A549 (cell line): ENCODE measurements at regions not wholly inside any gene's neighbourhood (a gene's known extent, or its start where the extent isn't known, plus 50 kb on each side); places are given as distances from the start of the nearest gene placed in this dataset.

Experiments
- ATAC-seq, 2 experiments: fragments of 200-7000 bp in 1 of 2; fragments of >200 bp in 1 of 2; cut with Nextera tagmentation in 1 of 2; cut with Tn5 transposase in 1 of 2; 3 replicates each; pipeline versions ENCODE4 v1.8.0 to v1.9.1; 2018 to 2020; ENCODE audit warnings: mild to moderate bottlenecking in 1 of 2, moderate library complexity in 1 of 2
- CTCF ChIA-PET: fragments of 300-600 bp; sonication (Branson Sonifier 250); formaldehyde crosslinking; extraction: SDS; loops from one replicate; lab custom pipeline; 2021; ENCODE audit warnings: antibody characterized with exemption, inconsistent platforms; lab: Yijun Ruan, JAX
- POLR2A ChIA-PET: fragments of 350-600 bp; formaldehyde crosslinking; extraction: SDS; loops from one replicate; lab custom pipeline; 2021; ENCODE audit warnings: antibody characterized with exemption, inconsistent platforms; lab: Yijun Ruan, JAX
- DNase-seq, 2 experiments: peaks; one replicate each; pipeline versions ENCODE4 v3.0.0 to v3.0.0-alpha.2; 2011 to 2016; ENCODE audit warnings: low read depth in 1 of 2, low spot score in 1 of 2
- FAIRE-seq: peaks from 2 replicates; lab custom pipeline; 2011; peaks lifted over from hg19 to GRCh38; lab: Jason Lieb, UNC
- H3K27ac ChIP-seq, 2 experiments: fragments of >200 bp; sonication (Bioruptor Twin); formaldehyde crosslinking; 3 replicates each; pipeline ENCODE4 v1.5.1; 2016 to 2017
- H3K4me1 ChIP-seq: fragments of >200 bp; sonication (Bioruptor Twin); formaldehyde crosslinking; 3 replicates; pipeline ENCODE4 v1.6.1; 2016
- H3K4me2 ChIP-seq: fragments of >200 bp; sonication (Bioruptor Twin); formaldehyde crosslinking; 3 replicates; pipeline ENCODE4 v1.6.1; 2016
- H3K4me3 ChIP-seq: fragments of >200 bp; sonication (Bioruptor Twin); formaldehyde crosslinking; 3 replicates; pipeline ENCODE4 v1.5.1; 2016
- H3K9me3 ChIP-seq: fragments of >200 bp; sonication (Bioruptor Twin); formaldehyde crosslinking; 3 replicates; pipeline ENCODE4 v1.6.1; 2016
- BCL3 ChIP-seq: fragments of >200 bp; sonication (Bioruptor Twin); formaldehyde crosslinking; IDR thresholded peaks from 3 replicates; pipeline ENCODE4 v1.6.1; 2016
- BHLHE40 ChIP-seq: IDR thresholded peaks from 2 replicates; pipeline ENCODE4 v1.6.1; 2012; ENCODE audit warnings: low read depth, low read length, inconsistent platforms
- CTCF ChIP-seq: fragments of >200 bp; sonication (Bioruptor Twin); formaldehyde crosslinking; IDR thresholded peaks from 3 replicates; pipeline ENCODE4 v1.5.1; 2016
- EHMT2 ChIP-seq: fragments of 200-600 bp; sonication (generic); IDR thresholded peaks from 2 replicates; pipeline ENCODE4 v1.6.1; 2016; ENCODE audit warnings: antibody characterized with exemption, low read depth, mild to moderate bottlenecking, moderate library complexity
- ELK1 ChIP-seq: fragments of 150-350 bp; IDR thresholded peaks from 2 replicates; pipeline ENCODE4 v1.6.1; 2014; ENCODE audit warnings: low read depth, mild to moderate bottlenecking, low read length
- FOSB ChIP-seq: fragments of 250-450 bp; sonication (Bioruptor Pico); IDR thresholded peaks from 2 replicates; pipeline ENCODE4 v1.5.0; 2020; ENCODE audit warnings: mild to moderate bottlenecking, moderate library complexity
- FOSL2 ChIP-seq, 2 experiments: fragments of 450-650 bp in 1 of 2; fragments of >200 bp in 1 of 2; sonication (Bioruptor Twin) in 1 of 2; formaldehyde crosslinking; IDR thresholded peaks; 2 replicates each; pipeline versions ENCODE4 v1.5.0 to v1.6.1; 2016 to 2020; ENCODE audit warnings: mild to moderate bottlenecking in 1 of 2, moderate library complexity in 1 of 2
- HES2 ChIP-seq: fragments of >200 bp; sonication (Bioruptor Twin); formaldehyde crosslinking; IDR thresholded peaks from 2 replicates; pipeline ENCODE4 v1.6.1; 2016
- HEYL ChIP-seq: fragments of 250-450 bp; sonication (Bioruptor Pico); IDR thresholded peaks from 2 replicates; pipeline ENCODE4 v1.8.0; 2021; ENCODE audit warnings: mild to moderate bottlenecking, moderate library complexity
- MYC ChIP-seq: IDR thresholded peaks from 2 replicates; pipeline ENCODE4 v1.6.1; 2012; ENCODE audit warnings: mild to moderate bottlenecking, inconsistent platforms, low read length, improper control_type of control experiment, borderline replicate concordance
- NFE2L2 ChIP-seq: fragments of 150-350 bp; conservative IDR thresholded peaks from 2 replicates; pipeline ENCODE4 v1.6.1; 2014; ENCODE audit warnings: low read length
- POLR2A ChIP-seq: IDR thresholded peaks from 2 replicates; pipeline ENCODE4 v1.6.1; 2012; ENCODE audit warnings: mild to moderate bottlenecking, low read length
- REST ChIP-seq: fragments of 200-600 bp; sonication (generic); IDR thresholded peaks from 2 replicates; pipeline ENCODE4 v1.6.1; 2016; ENCODE audit warnings: antibody characterized with exemption, mild to moderate bottlenecking, moderate library complexity
- RFX5 ChIP-seq: fragments of 450-650 bp; IDR thresholded peaks from 2 replicates; pipeline ENCODE4 v1.7.1; 2014; ENCODE audit warnings: antibody characterized with exemption, mild to moderate bottlenecking, moderate library complexity
- ZFP36 ChIP-seq: fragments of 450-650 bp; IDR thresholded peaks from 2 replicates; pipeline ENCODE4 v1.6.1; 2014; ENCODE audit warnings: borderline replicate concordance; ENCODE audit not compliant: partially characterized antibody
- ZNF302 ChIP-seq: fragments of 250-450 bp; sonication (Bioruptor Pico); IDR thresholded peaks from 2 replicates; pipeline ENCODE4 v1.9.0; 2021; ENCODE audit warnings: inconsistent platforms, mild to moderate bottlenecking, moderate library complexity
- WGBS: methylation state at CpG from one replicate; pipeline ENCODE4 v1.1.6; 2017; ENCODE audit errors: missing lambda C conversion rate; 5-methylcytosine and 5-hydroxymethylcytosine counted together

GRCh38 chr12:105567061-105567460 lies 236.6 kb downstream of the C12orf75 start:
- FAIRE-seq = no peak
- Histone ChIP-seq H3K9me3 (no peaks in the 10 kb centered on the region), H3K27ac (no peak overlapping the region), H3K4me1 (peaks cover 12% of the 10 kb centered on the region), H3K4me3 (no peak overlapping the region)
- 83% methylated on average over 1 of the region's 1 CpG for WGBS
- POLR2A ChIA-PET = no interaction called here
- no peak for TF ChIP-seq BHLHE40
- TF ChIP-seq HES2 = no peak
- no peak for TF ChIP-seq MYC
- no peak for TF ChIP-seq REST
- no peak for TF ChIP-seq FOSB
- TF ChIP-seq, all 56 proteins: peak for 0
- H3K4me2 ChIP-seq = no peak overlapping the region
- DNase-seq (no peak), ATAC-seq (no peak)
- CTCF ChIA-PET = interaction anchor here (1.6 kb wide), 1 partner anchor 21 kb away, joined by 3 read pairs; no protein-coding TSS in a partner anchor

- CTCF ChIA-PET = no interaction called here
- Histone ChIP-seq H3K4me3 (no peak overlapping the region), H3K27ac (no peak overlapping the region), H3K4me1 (no peaks in the 10 kb centered on the region), H3K4me2 (no peak overlapping the region), H3K9me3 (no peaks in the 10 kb centered on the region)
- ATAC-seq (no peak), FAIRE-seq (no peak), DNase-seq (no peak)
- POLR2A ChIA-PET = no interaction called here
- WGBS = 88% methylated on average over 3 of the region's 3 CpGs
- TF ChIP-seq HEYL (CRISPR knock-in tag) (no peak), NFE2L2 (no peak), POLR2A (no peak), ZFP36 (no peak), ELK1 (no peak), REST (no peak), BCL3 (no peak), EHMT2 (no peak), CTCF (no peak), FOSL2 (IDR thresholded peaks at IDR 0.05) (no peak), FOSL2 (CRISPR knock-in tag; IDR thresholded peaks at IDR 0.05) (no peak), ZNF302 (no peak), RFX5 (no peak), BHLHE40 (no peak)
Observed at GRCh38 chr12:105569886-105570285, 239.4 kb downstream of the C12orf75 start.
